Liver (tissue), 8 donors: ENCODE measurements at regions not wholly inside any gene's neighbourhood (a gene's known extent, or its start where the extent isn't known, plus 50 kb on each side); places are given as distances from the start of the nearest gene placed in this dataset.

Experiments
- DNase-seq: peaks from one replicate; pipeline ENCODE4 v3.0.0-alpha.2; 2017; ENCODE audit warnings: low spot score
- H3K27ac ChIP-seq, 2 donors: one replicate each; pipeline ENCODE4 v1.7.0; 2013; ENCODE audit warnings: inconsistent platforms in 2 of 2, low read length in 2 of 2, control low read depth in 1 of 2, low read depth in 1 of 2, mild to moderate bottlenecking in 1 of 2
- H3K27me3 ChIP-seq, 4 donors: one replicate each; pipeline versions ENCODE4 v1.6.1 to v1.7.0; 2013; ENCODE audit warnings: low read length in 3 of 4, inconsistent platforms in 1 of 4, mild to moderate bottlenecking in 1 of 4, moderate library complexity in 1 of 4; ENCODE audit not compliant: control insufficient read depth in 4 of 4, insufficient read depth in 4 of 4
- H3K36me3 ChIP-seq, 4 donors: one replicate each; pipeline versions ENCODE4 v1.6.1 to v1.7.0; 2013; ENCODE audit warnings: low read length in 3 of 4, mild to moderate bottlenecking in 3 of 4, low read depth in 1 of 4, moderate library complexity in 1 of 4; ENCODE audit not compliant: control insufficient read depth in 4 of 4, insufficient read depth in 3 of 4
- H3K4me1 ChIP-seq, 4 donors: one replicate each; pipeline versions ENCODE4 v1.6.1 to v1.7.0; 2013; ENCODE audit warnings: low read length in 3 of 4, mild to moderate bottlenecking in 3 of 4, moderate library complexity in 1 of 4; ENCODE audit not compliant: control insufficient read depth in 4 of 4, insufficient read depth in 4 of 4
- H3K4me3 ChIP-seq, 3 donors: one replicate each; pipeline versions ENCODE4 v1.6.1 to v1.7.0; 2013; ENCODE audit warnings: low read length in 3 of 3, control low read depth in 1 of 3, low read depth in 1 of 3, mild to moderate bottlenecking in 1 of 3
- H3K9ac ChIP-seq, 2 donors: one replicate each; pipeline ENCODE4 v1.7.0; 2013; ENCODE audit warnings: low read length in 2 of 2, mild to moderate bottlenecking in 2 of 2, moderate library complexity in 2 of 2, control low read depth in 1 of 2, low read depth in 1 of 2
- H3K9me3 ChIP-seq, 4 donors: one replicate each; pipeline versions ENCODE4 v1.6.1 to v1.7.0; 2013; ENCODE audit warnings: low read length in 3 of 4; ENCODE audit not compliant: control insufficient read depth in 4 of 4
- ATF3 ChIP-seq: IDR thresholded peaks from 2 replicates; pipeline ENCODE4 v1.6.1; 2016; ENCODE audit warnings: antibody characterized with exemption
- CTCF ChIP-seq: fragments of 150-350 bp; IDR thresholded peaks from 2 replicates; pipeline ENCODE4 v1.5.1; 2017; ENCODE audit warnings: improper control_type of control experiment, low read depth, low read length; ENCODE audit not compliant: missing input control
- EGR1 ChIP-seq, 2 donors: IDR thresholded peaks; 2 replicates each; pipeline ENCODE4 v1.6.1; 2016 to 2018; ENCODE audit warnings: antibody characterized with exemption in 2 of 2, low read depth in 2 of 2
- FOXA1 ChIP-seq: IDR thresholded peaks from 2 replicates; pipeline ENCODE4 v1.6.1; 2016; ENCODE audit warnings: antibody characterized with exemption
- FOXA2 ChIP-seq: IDR thresholded peaks from 2 replicates; pipeline ENCODE4 v1.6.1; 2016; ENCODE audit warnings: antibody characterized with exemption
- GABPA ChIP-seq, 2 donors: IDR thresholded peaks in 1 of 2; conservative IDR thresholded peaks in 1 of 2; 2 replicates each; pipeline ENCODE4 v1.6.1; 2016; ENCODE audit warnings: antibody characterized with exemption in 2 of 2, mild to moderate bottlenecking in 1 of 2, moderate library complexity in 1 of 2
- HNF4G ChIP-seq: IDR thresholded peaks from 2 replicates; pipeline ENCODE4 v1.6.1; 2016; ENCODE audit warnings: antibody characterized with exemption
- JUND ChIP-seq, 2 donors: IDR thresholded peaks; 2 replicates each; pipeline ENCODE4 v1.6.1; 2016; ENCODE audit warnings: antibody characterized with exemption in 2 of 2
- NR2F2 ChIP-seq: IDR thresholded peaks from 2 replicates; pipeline ENCODE4 v1.6.1; 2016; ENCODE audit warnings: antibody characterized with exemption
- RAD21 ChIP-seq, 2 donors: IDR thresholded peaks; 2 replicates each; pipeline ENCODE4 v1.6.1; 2016; ENCODE audit warnings: antibody characterized with exemption in 2 of 2, mild to moderate bottlenecking in 2 of 2
- REST ChIP-seq: IDR thresholded peaks from 2 replicates; pipeline ENCODE4 v1.6.1; 2016; ENCODE audit warnings: antibody characterized with exemption, mild to moderate bottlenecking
- TAF1 ChIP-seq: conservative IDR thresholded peaks from 2 replicates; pipeline ENCODE4 v1.6.1; 2016; ENCODE audit warnings: antibody characterized with exemption, mild to moderate bottlenecking
- YY1 ChIP-seq: IDR thresholded peaks from 2 replicates; pipeline ENCODE4 v1.6.1; 2016; ENCODE audit warnings: antibody characterized with exemption, mild to moderate bottlenecking
- ZBTB33 ChIP-seq: IDR thresholded peaks from 2 replicates; pipeline ENCODE4 v1.6.1; 2016; ENCODE audit warnings: antibody characterized with exemption
- WGBS: extraction: QIAGEN DNeasy Blood & Tissue Kit; methylation state at CpG from one replicate; pipeline ENCODE4 v1.1.7; 2013; 5-methylcytosine and 5-hydroxymethylcytosine counted together
- donor health status: healthy.
- donor health status: healthy.
- donor health status: healthy.
- donor health status: healthy.
- donor health status: healthy.

- TF ChIP-seq REST (no peak), ATF3 (no peak), TAF1 (no peak), JUND (IDR thresholded peaks at IDR 0.05) (no peak)
Measured at GRCh38 chr5:27217977-27218376, 179.6 kb upstream of the CDH9 start (continued).

GRCh38 chr5:27217155-27217956 lies 179.0 kb upstream of the CDH9 start:
- Histone ChIP-seq H3K4me3 (no peak overlapping the region), H3K36me3 (no peaks in the 10 kb centered on the region), H3K4me1 (no peaks in the 10 kb centered on the region), H3K9ac (no peak overlapping the region), H3K27me3 (no peaks in the 10 kb centered on the region), H3K9me3 (no peaks in the 10 kb centered on the region), H3K27ac (no peak overlapping the region)
- TF ChIP-seq NR2F2 (no peak), EGR1 (IDR thresholded peaks at IDR 0.05; ENCODE audit: low read depth in 2 of 2) (no peak), TAF1 (no peak), FOXA2 (no peak), CTCF (no peak), ZBTB33 (no peak), ATF3 (no peak), GABPA (IDR thresholded peaks at IDR 0.05 in 1 of 2, conservative IDR thresholded peaks at IDR 0.05 in 1 of 2) (no peak), RAD21 (IDR thresholded peaks at IDR 0.05) (no peak), FOXA1 (no peak), REST (no peak), HNF4G (no peak), YY1 (no peak), JUND (IDR thresholded peaks at IDR 0.05) (no peak)
- DNase-seq = no peak
- WGBS = 82% methylated on average over 15 of the region's 15 CpGs
